GM12874 (cell line): ENCODE measurements at regions not wholly inside any gene's neighbourhood (a gene's known extent, or its start where the extent isn't known, plus 50 kb on each side); places are given as distances from the start of the nearest gene placed in this dataset.

Experiments used
- CTCF ChIP-seq: IDR thresholded peaks from 2 replicates; pipeline ENCODE4 v1.5.1; 2011; ENCODE audit warnings: low read depth, mild to moderate bottlenecking, control low read depth, low read length, moderate library complexity; ENCODE audit not compliant: insufficient read depth

- no peak for TF ChIP-seq CTCF
Observed at GRCh38 chr5:168155585-168155984, 135.9 kb upstream of the WWC1 start.

GRCh38 chr5:168156170-168156569 is 135.3 kb upstream of the WWC1 start:
- no peak for TF ChIP-seq CTCF

GRCh38 chr5:168157141-168157540 is 134.3 kb upstream of the WWC1 start:
- TF ChIP-seq CTCF: no peak

DNA sequence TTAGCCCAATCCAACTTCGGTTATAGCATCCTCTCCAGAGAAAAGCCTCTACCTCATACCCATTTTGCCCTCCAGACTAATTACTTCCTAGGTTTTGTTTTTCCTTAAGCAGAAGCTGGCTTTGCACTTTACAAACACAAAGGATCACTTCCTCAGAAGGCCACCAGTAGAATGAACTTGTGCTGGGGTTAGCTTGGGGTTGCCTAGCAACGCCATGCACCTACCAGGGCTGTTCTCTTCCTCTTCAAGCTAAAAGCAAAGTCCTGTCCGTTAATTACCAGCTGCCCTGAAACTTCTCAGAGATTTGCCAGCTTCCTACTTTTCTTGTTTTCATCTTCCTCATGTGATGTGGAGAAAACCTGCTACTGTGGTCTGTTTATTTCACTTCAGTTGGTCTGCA is 132.0 kb upstream of the WWC1 start:
- no peak for TF ChIP-seq CTCF

- TF ChIP-seq CTCF: no peak
Observed at GRCh38 chr5:168162464-168162863, 129.0 kb upstream of the WWC1 start.

DNA sequence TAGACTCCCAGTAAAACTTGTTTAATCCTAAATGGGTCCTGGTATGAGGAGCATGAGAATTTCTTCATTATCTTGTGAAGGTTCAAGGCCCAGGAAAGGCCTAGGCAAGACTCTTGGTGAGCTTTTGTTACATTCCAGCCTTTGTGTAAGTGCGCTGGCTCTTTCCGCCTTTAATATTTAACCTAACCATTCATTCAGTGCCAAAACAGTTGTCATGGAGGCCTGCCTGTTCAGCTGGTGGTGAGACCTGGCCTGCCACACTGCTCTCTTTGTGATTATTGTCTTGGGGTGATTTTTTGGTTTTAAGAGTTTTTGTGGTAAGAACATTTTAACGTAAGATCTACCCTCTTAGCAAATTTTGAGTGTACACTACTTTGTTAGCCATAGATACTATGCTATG is 127.5 kb upstream of the WWC1 start:
- no peak for TF ChIP-seq CTCF

- no peak for TF ChIP-seq CTCF
Observed at GRCh38 chr5:168165221-168165914, 126.1 kb upstream of the WWC1 start.
